SU-DHL-6 (cell line): ENCODE measurements at regions not wholly inside any gene's neighbourhood (a gene's known extent, or its start where the extent isn't known, plus 50 kb on each side); places are given as distances from the start of the nearest gene placed in this dataset.

Source experiments
- H2AFZ ChIP-seq: fragments of 200-600 bp; sonication (generic); 2 replicates; pipeline ENCODE4 v1.6.1; 2014; ENCODE audit warnings: low read depth, mild to moderate bottlenecking, moderate library complexity, mixed read lengths, antibody characterized with exemption, low read length; ENCODE audit not compliant: severe bottlenecking
- H3F3A ChIP-seq: fragments of 200-600 bp; shearing (Covaris generic); 2 replicates; pipeline ENCODE4 v1.6.0; 2016; ENCODE audit warnings: antibody characterized with exemption, mild to moderate bottlenecking; ENCODE audit not compliant: insufficient read depth
- H3K27ac ChIP-seq: fragments of 200-600 bp; sonication (generic); 2 replicates; pipeline ENCODE4 v1.5.1; 2016; ENCODE audit warnings: low read depth, mild to moderate bottlenecking, low read length, moderate library complexity, mixed read lengths
- H3K27me3 ChIP-seq: fragments of 200-600 bp; sonication (generic), shearing (Covaris generic); 2 replicates; pipeline ENCODE4 v1.6.0; 2014; ENCODE audit warnings: mild to moderate bottlenecking, low read length
- H3K36me3 ChIP-seq: fragments of 200-600 bp; sonication (generic); 2 replicates; pipeline ENCODE4 v1.6.1; 2014; ENCODE audit warnings: mild to moderate bottlenecking, low read length, mixed read lengths
- H3K4me2 ChIP-seq: fragments of 300-600, 200-600 bp; shearing (Covaris generic), sonication (generic); 2 replicates; pipeline ENCODE4 v1.6.0; 2014; ENCODE audit warnings: low read length, low read depth, mild to moderate bottlenecking; ENCODE audit not compliant: poor library complexity, severe bottlenecking
- H3K4me3 ChIP-seq: fragments of 200-600 bp; sonication (generic); 2 replicates; pipeline ENCODE4 v1.5.1; 2014; ENCODE audit warnings: antibody characterized with exemption, low read length, mild to moderate bottlenecking, mixed read lengths; ENCODE audit not compliant: insufficient read depth, poor library complexity, severe bottlenecking
- H3K79me2 ChIP-seq: fragments of 200-600 bp; sonication (generic); 2 replicates; pipeline ENCODE4 v1.6.1; 2014; ENCODE audit warnings: mild to moderate bottlenecking, low read length, moderate library complexity; ENCODE audit not compliant: insufficient read depth
- H3K9ac ChIP-seq: fragments of 200-600 bp; sonication (generic); 2 replicates; pipeline ENCODE4 v1.7.0; 2014; ENCODE audit warnings: mild to moderate bottlenecking, low read length
- H3K9me2 ChIP-seq: fragments of 200-600 bp; sonication (generic); replicated peaks from 2 replicates; pipeline ENCODE4 v1.6.1; 2014; ENCODE audit warnings: low read length; ENCODE audit not compliant: insufficient read depth
- H3K9me3 ChIP-seq: fragments of 200-600 bp; sonication (generic); 2 replicates; pipeline ENCODE4 v1.6.1; 2014; ENCODE audit warnings: low read length, mixed read lengths; ENCODE audit not compliant: insufficient read depth
- H4K20me1 ChIP-seq: fragments of 200-600 bp; sonication (generic); 2 replicates; pipeline ENCODE4 v1.6.1; 2014; ENCODE audit warnings: low read depth, mild to moderate bottlenecking, antibody characterized with exemption, low read length, moderate library complexity, mixed read lengths
- CTCF ChIP-seq: fragments of 200-600 bp; sonication (generic); IDR thresholded peaks from one replicate; pipeline ENCODE4 v1.5.1; 2017; ENCODE audit warnings: antibody characterized with exemption, mild to moderate bottlenecking, low read length, moderate library complexity; ENCODE audit not compliant: insufficient read depth, poor library complexity, severe bottlenecking
- EZH2phosphoT487 ChIP-seq: fragments of 200-600 bp; sonication (generic), shearing (Covaris generic); conservative IDR thresholded peaks from 2 replicates; pipeline ENCODE4 v1.6.1; 2018; ENCODE audit warnings: mild to moderate bottlenecking, antibody characterized with exemption, low read length, moderate library complexity, mixed read lengths

- H3K27ac ChIP-seq = no peak overlapping the region
- no peak overlapping the region for H2AFZ ChIP-seq
- no peak for TF ChIP-seq EZH2phosphoT487
- no peak for TF ChIP-seq CTCF
- H3K36me3 ChIP-seq = no peaks in the 10 kb centered on the region
- H3K4me3 ChIP-seq = no peak overlapping the region
- H3K9ac ChIP-seq = no peak overlapping the region
- no peaks in the 10 kb centered on the region for H3K9me3 ChIP-seq
- H3K4me2 ChIP-seq = no peak overlapping the region
- H3K79me2 ChIP-seq = no peaks in the 10 kb centered on the region
- H3F3A ChIP-seq = no peaks in the 10 kb centered on the region
- H4K20me1 ChIP-seq = no peaks in the 10 kb centered on the region
- H3K9me2 ChIP-seq = no peaks in the 10 kb centered on the region
- H3K27me3 ChIP-seq = no peaks in the 10 kb centered on the region
Observed at GRCh38 chr2:236776206-236776605, 206.6 kb downstream of the ACKR3 start.

- Histone ChIP-seq H3K36me3 (no peaks in the 10 kb centered on the region), H3K27ac (no peak overlapping the region), H3K4me2 (no peak overlapping the region), H3K79me2 (no peaks in the 10 kb centered on the region), H3K9me3 (no peaks in the 10 kb centered on the region), H3K9me2 (no peaks in the 10 kb centered on the region), H3K9ac (no peak overlapping the region), H3K4me3 (no peak overlapping the region), H3K27me3 (no peaks in the 10 kb centered on the region), H2AFZ (no peak overlapping the region), H3F3A (no peaks in the 10 kb centered on the region), H4K20me1 (no peaks in the 10 kb centered on the region)
- TF ChIP-seq CTCF = no peak
- no peak for TF ChIP-seq EZH2phosphoT487
Observed at GRCh38 chr2:236776695-236777251, 207.1 kb downstream of the ACKR3 start.

GRCh38 chr2:236777408-236777807, 207.8 kb downstream of the ACKR3 start:
- Histone ChIP-seq H4K20me1 (no peaks in the 10 kb centered on the region), H3K79me2 (no peaks in the 10 kb centered on the region), H2AFZ (no peak overlapping the region), H3K4me3 (no peak overlapping the region), H3K9ac (no peak overlapping the region), H3K9me2 (no peaks in the 10 kb centered on the region), H3K36me3 (no peaks in the 10 kb centered on the region), H3K9me3 (no peaks in the 10 kb centered on the region), H3K27ac (no peak overlapping the region), H3F3A (no peaks in the 10 kb centered on the region), H3K27me3 (no peaks in the 10 kb centered on the region), H3K4me2 (no peak overlapping the region)
- TF ChIP-seq EZH2phosphoT487 = no peak
- TF ChIP-seq CTCF = no peak
